Neutrophil (primary cell): ENCODE measurements at regions not wholly inside any gene's neighbourhood (a gene's known extent, or its start where the extent isn't known, plus 50 kb on each side); places are given as distances from the start of the nearest gene placed in this dataset.
"Not testable (repeated sequence)": the region's sequence is repeated elsewhere in the genome, so short reads cannot be mapped to it uniquely, and the experiment has no call there.

Experiments
- H3K27ac ChIP-seq: fragments of 200-600 bp; sonication (generic); 2 replicates; pipeline ENCODE4 v1.5.1; 2016; ENCODE audit warnings: mild to moderate bottlenecking, moderate library complexity
- H3K27me3 ChIP-seq: fragments of 200-600 bp; sonication (generic); 2 replicates; pipeline ENCODE4 v1.6.0; 2016; ENCODE audit warnings: mild to moderate bottlenecking
- H3K36me3 ChIP-seq: fragments of 200-600 bp; sonication (generic); 2 replicates; pipeline ENCODE4 v1.5.1; 2017
- H3K4me1 ChIP-seq, 2 experiments: fragments of 200-600 bp in 1 of 2; sonication (generic) in 1 of 2; 1 replicate in 1 of 2; 2 replicates in 1 of 2; pipeline versions ENCODE4 v1.5.1 to v1.6.1; 2013 to 2016; ENCODE audit warnings: low read depth in 1 of 2, low read length in 1 of 2, mild to moderate bottlenecking in 1 of 2, moderate library complexity in 1 of 2; ENCODE audit not compliant: control insufficient read depth in 1 of 2, insufficient read depth in 1 of 2
- H3K4me3 ChIP-seq, 2 experiments: fragments of 200-600 bp in 1 of 2; sonication (generic) in 1 of 2; 1 replicate in 1 of 2; 2 replicates in 1 of 2; pipeline ENCODE4 v1.5.1; 2013 to 2016; ENCODE audit warnings: low read depth in 1 of 2, low read length in 1 of 2, mild to moderate bottlenecking in 1 of 2, moderate library complexity in 1 of 2
- H3K9me3 ChIP-seq: fragments of 200-600 bp; sonication (generic); 2 replicates; pipeline ENCODE4 v1.5.1; 2016
- CTCF ChIP-seq: fragments of 200-600 bp; sonication (generic); IDR thresholded peaks from 2 replicates; pipeline ENCODE4 v1.5.1; 2016; ENCODE audit warnings: antibody characterized with exemption

GRCh38 chr5:135155616-135156214, 121.7 kb upstream of the PITX1 start:
- Histone ChIP-seq H3K27me3 (no peaks in the 10 kb centered on the region), H3K9me3 (no peaks in the 10 kb centered on the region), H3K27ac (no peak overlapping the region), H3K4me1 (peaks cover 39 to 50% of the 10 kb centered on the region in 2 experiments), H3K36me3 (no peaks in the 10 kb centered on the region), H3K4me3 (no peak overlapping the region)
- TF ChIP-seq CTCF, result no peak

DNA sequence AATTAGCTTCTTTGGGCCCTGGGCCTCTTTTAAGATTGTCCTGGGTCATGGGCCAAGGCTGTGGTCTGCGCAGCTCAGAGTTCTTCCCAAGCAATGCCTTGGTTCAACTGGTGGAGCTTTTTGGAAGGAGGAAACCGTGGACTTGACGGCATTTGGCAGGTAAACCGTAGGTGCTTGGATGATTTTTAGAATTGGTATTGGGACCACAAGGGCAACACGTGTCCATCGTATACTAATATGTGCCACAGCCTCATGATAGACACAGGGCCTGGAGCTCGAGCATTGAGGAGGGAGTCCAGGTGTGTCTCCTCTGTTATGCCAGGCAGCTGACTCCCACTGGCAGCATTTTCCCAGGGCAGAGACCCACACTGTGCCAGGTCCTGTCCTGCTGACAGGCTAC, 120.9 kb upstream of the PITX1 start:
- TF ChIP-seq CTCF, result no peak
- Histone ChIP-seq H3K4me1 (peaks cover 41 to 54% of the 10 kb centered on the region in 2 experiments), H3K9me3 (no peaks in the 10 kb centered on the region), H3K36me3 (no peaks in the 10 kb centered on the region), H3K4me3 (no peak overlapping the region), H3K27ac (no peak overlapping the region), H3K27me3 (no peaks in the 10 kb centered on the region)

- Histone ChIP-seq H3K4me3 (no peak overlapping the region), H3K27me3 (no peaks in the 10 kb centered on the region), H3K4me1 (peaks cover 41 to 54% of the 10 kb centered on the region in 2 experiments), H3K27ac (no peak overlapping the region), H3K9me3 (no peaks in the 10 kb centered on the region), H3K36me3 (no peaks in the 10 kb centered on the region)
- no peak for TF ChIP-seq CTCF
Observed at GRCh38 chr5:135154197-135154596, 120.2 kb upstream of the PITX1 start.

GRCh38 chr5:135153661-135154060, 119.6 kb upstream of the PITX1 start:
- Histone ChIP-seq H3K36me3 (no peaks in the 10 kb centered on the region), H3K4me3 (no peak overlapping the region), H3K9me3 (no peaks in the 10 kb centered on the region), H3K27ac (no peak overlapping the region), H3K27me3 (no peaks in the 10 kb centered on the region), H3K4me1 (peaks cover 41 to 55% of the 10 kb centered on the region in 2 experiments)
- no peak for TF ChIP-seq CTCF

- Histone ChIP-seq H3K36me3 (no peaks in the 10 kb centered on the region), H3K4me3 (no peak overlapping the region), H3K9me3 (no peaks in the 10 kb centered on the region), H3K4me1 (peaks cover 41 to 59% of the 10 kb centered on the region in 2 experiments), H3K27ac (no peak overlapping the region), H3K27me3 (no peaks in the 10 kb centered on the region)
- TF ChIP-seq CTCF, result no peak
Observed at GRCh38 chr5:135153259-135153658, 119.2 kb upstream of the PITX1 start.

DNA sequence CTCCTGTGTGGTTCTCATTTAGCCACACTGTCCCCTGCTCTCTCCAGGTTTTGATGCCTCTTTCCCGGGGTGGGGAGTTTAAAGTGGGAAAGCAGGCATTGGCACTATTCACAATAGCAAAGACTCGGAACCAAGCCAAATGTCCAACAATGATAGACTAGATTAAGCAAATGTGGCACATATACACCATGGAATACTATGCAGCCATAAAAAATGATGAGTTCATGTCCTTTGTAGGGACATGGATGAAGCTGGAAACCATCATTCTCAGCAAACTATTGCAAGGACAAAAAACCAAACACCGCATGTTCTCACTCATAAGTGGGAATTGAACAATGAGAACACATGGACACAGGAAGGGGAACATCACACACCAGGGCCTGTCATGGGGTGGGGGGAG, 117.6 kb upstream of the PITX1 start:
- not testable (repeated sequence) for H3K36me3 ChIP-seq, H3K27ac ChIP-seq, H3K27me3 ChIP-seq, H3K9me3 ChIP-seq, H3K4me3 ChIP-seq
- H3K4me1 ChIP-seq, result peaks cover 38 to 60% of the 10 kb centered on the region in 2 experiments
